Activated CD4-positive, alpha-beta T cell treated with anti-CD3 and anti-CD28 coated beads for 4 hours (primary cell): ENCODE measurements at regions not wholly inside any gene's neighbourhood (a gene's known extent, or its start where the extent isn't known, plus 50 kb on each side); places are given as distances from the start of the nearest gene placed in this dataset.
"Not testable (repeated sequence)": the region's sequence is repeated elsewhere in the genome, so short reads cannot be mapped to it uniquely, and the experiment has no call there.

ENCODE experiments used
- DNase-seq, 2 donors: peaks; one replicate each; pipeline ENCODE4 v3.0.0-alpha.2; 2020

DNA sequence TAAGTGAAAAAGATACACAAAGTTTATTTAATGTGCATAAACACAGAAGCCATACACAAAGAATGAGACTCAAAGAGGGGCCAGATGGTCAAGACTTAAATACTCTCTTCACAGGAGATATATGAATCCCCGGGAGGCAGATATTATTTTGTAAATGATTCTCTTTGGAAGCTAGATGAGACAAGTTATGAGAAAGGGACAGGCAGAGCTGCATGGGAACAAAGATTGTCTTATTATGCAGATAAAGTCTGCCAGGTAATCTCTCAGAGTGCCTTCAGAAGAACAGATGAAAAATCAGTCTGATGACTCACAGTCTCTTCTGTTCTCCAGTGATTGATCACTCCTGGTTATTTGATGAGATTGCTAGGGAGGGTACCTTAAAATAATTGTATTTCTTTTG lies 89.0 kb downstream of the NAF1 start:
- no peak for DNase-seq

GRCh38 chr4:163072222-163072621 lies 94.5 kb downstream of the NAF1 start:
- DNase-seq: no peak

- no peak for DNase-seq
These were observed 95.4 kb downstream of the NAF1 start for GRCh38 chr4:163071308-163071707.

DNA sequence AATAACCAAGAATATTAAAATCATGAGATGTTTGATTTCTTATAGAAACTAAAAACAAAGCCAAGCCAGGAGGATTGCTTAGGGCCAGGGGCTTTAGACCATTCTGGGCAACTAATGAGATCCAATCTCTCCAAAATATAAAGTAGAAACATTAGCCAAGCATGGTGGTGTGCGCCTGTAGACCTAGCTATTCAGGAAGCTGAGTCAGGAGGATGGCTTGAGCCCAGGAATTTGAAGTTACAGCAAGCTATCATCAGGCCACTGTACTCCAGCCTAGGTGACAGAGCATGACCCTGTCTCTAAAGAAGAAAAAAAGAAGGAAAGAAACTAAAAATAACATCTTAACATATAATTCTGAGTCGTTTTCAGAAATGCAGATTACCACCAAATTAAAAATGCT lies 96.7 kb downstream of the NAF1 start:
- DNase-seq: no peak

DNA sequence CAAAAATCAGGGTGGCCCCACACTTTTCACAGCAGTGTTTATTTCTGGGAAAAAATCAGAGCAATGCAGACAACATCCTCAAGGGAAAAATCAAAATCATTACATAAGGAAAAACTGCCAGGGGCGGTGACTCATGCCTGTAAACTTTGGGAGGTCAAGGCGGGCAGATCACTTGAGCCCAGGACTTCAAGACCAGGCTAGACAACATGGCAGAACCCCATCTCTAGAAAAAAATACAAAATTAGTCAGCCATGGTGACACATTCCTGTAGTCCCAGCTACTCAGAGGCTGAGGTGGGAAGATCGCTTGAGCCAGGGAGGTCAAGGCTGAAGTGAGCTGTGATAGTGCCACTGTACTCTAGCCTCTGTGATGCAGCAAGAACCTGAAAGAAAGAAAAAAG lies 102.8 kb downstream of the NAF1 start:
- DNase-seq: no peak

DNA sequence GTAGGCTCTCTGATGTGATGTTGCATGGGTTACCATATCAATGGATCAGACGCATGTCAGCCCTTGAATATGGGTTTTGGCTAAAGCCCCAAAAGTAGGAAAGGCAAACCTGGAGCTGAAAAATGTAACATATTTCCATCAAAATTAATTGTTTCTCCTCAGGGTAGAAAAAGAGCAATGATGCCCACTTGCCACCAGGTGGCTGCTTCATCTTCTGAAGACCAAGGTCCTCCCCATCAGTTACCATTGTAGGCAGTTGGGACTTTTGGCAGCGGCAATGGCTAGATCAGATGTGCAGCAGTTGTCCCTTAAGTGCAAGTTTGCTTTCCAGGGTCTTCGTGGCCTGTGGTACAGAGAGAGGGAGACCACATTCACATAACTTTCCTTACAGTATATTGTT lies 118.2 kb downstream of the NAF1 start:
- DNase-seq: peak in 1 of 2 donors; percentile 4

- no peak for DNase-seq
These were observed 124.4 kb downstream of the NAF1 start for GRCh38 chr4:163042306-163042705.

- DNase-seq: no peak
These were observed 149.6 kb downstream of the NAF1 start for GRCh38 chr4:163017135-163017534.

DNA sequence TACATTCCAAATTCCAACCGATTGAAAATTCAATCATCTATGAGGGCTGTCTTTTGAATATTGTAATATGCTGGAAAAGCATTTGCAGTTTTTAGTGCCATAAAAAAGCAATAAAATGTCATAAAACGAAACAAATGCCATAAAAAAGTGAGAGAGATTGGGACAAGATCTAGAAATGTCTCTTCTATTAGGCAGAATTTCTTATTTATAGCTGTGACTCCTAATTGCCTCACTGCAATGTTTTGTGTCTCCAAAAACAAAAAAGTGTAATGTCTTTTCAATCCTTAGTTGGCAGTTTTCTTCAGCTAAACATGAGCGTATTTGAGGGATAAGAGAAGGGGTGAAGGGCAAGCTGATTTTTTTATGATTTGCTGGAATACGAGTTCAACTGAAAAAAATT lies 153.9 kb downstream of the NAF1 start:
- DNase-seq: no peak

DNA sequence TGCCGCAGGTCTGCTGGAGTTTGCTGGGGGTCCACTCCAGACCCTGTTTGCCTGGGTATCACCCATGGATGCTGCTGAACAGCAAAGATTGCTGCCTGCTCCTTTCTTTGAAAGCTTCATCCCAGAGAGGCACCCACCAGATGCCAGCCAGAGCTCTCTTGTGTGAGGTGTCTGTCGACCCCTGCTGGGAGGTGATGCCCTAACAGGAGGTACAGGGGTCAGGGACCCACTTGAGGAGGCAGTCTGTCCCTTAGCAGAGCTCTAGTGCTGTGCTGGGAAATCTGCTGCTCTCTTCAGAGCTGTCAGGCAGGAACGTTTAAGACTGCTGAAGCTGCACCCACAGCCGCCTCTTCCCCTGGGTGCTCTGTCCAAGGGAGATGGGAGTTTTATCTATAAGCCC lies 162.7 kb downstream of the NAF1 start:
- no peak for DNase-seq

DNA sequence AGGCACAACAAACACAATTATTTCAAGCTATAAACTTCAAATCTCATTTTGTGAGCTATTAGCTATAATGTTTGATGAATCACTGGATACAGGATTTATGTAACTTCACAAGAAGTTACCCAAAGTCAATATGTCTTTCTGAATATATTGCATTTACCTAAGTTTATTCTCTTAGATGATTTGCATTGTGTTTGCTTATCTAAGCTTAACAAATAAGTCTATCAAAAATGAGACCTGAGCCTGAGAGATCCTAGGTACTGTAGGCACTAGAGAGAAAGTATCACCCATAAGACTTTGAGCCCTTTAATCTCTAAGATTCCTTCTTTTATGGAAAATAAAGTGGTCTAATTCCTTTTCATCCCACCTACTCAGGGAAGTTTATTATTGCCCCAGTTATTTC lies 178.2 kb downstream of the NAF1 start:
- DNase-seq: no peak

DNA sequence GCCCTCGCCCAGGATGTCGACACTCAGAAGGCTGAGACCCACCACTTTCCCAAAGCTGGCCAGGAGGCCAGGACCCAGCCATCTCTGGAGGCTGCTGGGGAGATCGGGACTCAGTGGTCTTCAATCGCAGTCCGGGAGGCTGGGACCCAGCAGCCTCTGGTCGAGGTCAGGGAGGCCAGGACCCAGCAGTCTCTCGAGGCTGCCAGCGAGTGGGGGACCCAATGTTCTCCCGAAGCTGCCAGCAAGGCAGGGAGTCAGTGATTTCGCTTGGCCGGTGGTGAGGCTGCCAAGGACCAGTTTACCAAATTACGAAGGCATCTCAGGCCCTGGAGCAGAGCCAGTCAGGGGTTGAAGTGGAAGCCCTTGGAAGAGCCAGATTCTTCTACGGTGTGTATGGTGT lies 181.6 kb downstream of the NAF1 start:
- no peak for DNase-seq

- DNase-seq: no peak
These were observed 182.1 kb downstream of the NAF1 start for GRCh38 chr4:162984621-162985020.

DNA sequence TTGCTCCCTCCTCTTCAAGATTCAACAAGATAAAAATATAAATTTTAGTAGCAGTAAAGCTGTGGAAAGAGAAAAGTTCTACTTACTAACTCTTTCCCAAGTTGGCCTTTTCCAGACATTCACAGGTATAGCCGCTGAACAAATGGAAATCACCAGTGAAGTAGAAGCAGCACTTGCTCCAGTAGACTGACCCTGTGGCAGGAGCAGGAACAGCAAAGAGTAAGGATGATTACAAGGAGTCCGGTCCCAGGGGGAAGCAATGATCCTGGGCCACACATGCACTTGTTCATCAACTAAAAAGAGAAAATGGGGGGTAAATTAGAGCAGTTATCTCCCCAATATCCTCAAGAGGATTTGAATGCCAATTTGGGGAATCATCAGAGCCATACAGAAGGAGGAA lies 184.9 kb downstream of the NAF1 start:
- no peak for DNase-seq

DNA sequence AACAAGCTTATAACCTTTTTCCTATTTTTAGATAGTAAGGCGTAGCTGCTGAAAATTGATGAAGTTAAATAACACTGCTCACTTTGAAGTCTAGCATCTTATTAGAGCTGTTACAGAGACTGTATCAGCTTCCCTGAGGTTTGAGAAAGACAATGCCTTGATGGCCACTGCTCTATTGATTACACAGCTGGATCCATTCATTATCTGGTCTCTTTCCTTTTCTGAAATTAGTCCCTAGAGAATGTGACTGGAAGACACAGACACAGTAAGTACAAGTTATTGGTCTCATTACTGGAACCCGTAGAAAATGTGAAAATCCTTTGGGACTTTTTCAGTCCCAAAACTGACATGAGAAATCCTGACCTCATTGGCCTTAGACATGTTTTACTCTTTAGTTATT lies 188.3 kb downstream of the NAF1 start:
- DNase-seq: no peak

GRCh38 chr4:162977788-162978187 lies 188.9 kb downstream of the NAF1 start:
- no peak for DNase-seq

- no peak for DNase-seq
These were observed 193.9 kb downstream of the NAF1 start for GRCh38 chr4:162972661-162973330.

DNA sequence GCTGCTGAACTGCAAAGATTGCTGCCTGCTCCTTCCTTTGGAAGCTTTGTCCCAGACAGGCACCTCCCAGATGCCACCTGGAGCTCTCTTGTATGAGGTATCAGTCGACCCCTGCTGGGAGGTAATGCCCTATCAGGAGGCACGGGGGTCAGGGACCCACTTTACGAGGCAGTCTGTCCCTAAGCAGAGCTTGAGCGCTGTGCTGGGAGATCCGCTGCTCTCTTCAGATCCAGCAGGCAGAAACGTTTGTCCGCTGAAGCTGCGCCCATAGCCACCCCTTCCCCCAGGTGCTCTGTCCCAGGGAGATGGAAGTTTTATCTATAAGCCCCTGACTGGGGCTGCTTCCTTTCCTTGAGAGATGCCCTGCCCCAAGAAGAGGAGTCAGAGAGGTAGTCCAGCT lies 197.5 kb downstream of the NAF1 start:
- no peak for DNase-seq

GRCh38 chr4:162965978-162966377 lies 200.7 kb downstream of the NAF1 start:
- not testable (repeated sequence) for DNase-seq

GRCh38 chr4:162959046-162959445 lies 207.6 kb downstream of the NAF1 start:
- DNase-seq: no peak

- DNase-seq: no peak
These were observed 209.1 kb downstream of the NAF1 start for GRCh38 chr4:162957521-162958143.

- DNase-seq: no peak
These were observed 211.7 kb downstream of the NAF1 start for GRCh38 chr4:162954976-162955375.

DNA sequence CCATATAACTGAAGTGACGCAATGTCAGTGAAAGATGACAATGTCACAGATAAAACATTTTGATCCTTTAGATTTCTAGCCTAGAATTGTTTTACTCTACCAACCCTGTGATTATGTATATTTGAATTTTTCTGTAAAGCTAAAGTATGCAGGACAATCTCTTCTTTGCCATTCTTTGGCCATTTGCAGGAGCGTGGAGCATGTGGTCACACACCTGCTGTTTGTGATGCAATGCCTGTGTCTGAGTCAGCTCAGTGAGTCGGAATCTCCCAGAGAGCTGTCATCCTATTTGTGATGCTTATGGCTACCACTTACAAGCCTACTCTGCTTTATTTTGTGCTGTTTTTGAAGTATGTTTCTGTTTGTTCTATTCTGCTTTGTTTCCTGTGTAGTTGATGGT lies 214.5 kb downstream of the NAF1 start:
- no peak for DNase-seq

DNA sequence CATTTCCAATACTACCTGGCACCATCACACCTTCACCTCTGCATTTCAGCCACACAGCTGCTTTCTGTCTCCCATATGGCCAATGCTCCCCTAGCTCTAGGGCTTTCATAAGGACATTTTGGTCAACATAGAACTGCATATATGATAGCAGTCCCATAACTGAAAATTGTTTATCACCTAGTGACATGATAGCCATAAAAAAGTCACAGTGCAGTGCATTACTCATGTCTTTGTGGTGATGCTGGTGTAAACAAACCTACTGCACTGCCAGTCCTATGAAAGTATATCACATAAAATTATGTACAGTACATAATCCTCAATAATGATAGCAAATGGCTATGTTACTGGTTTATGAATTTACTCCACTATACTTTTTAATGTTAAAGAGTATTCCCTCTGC lies 221.0 kb downstream of the NAF1 start:
- no peak for DNase-seq

DNA sequence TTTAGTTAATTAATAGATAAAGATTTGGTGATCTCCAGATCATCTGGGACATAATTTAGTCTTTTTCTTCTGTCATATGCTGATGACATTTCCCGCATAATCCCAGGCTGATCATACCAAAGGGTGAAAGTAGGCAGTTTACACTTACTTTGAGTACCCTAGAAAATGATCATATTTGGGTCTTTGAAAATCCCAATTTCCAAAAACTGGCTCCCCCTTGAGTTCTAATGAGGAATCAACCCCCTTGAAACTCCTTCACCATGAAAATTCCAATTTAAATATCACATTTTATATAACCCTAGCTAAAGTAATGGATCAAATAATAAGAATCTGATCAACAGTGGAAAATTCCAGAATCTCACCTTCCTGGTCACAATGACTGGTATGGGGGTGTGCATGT lies 223.4 kb downstream of the NAF1 start:
- no peak for DNase-seq
